MM.1S (cell line): ENCODE measurements at regions not wholly inside any gene's neighbourhood (a gene's known extent, or its start where the extent isn't known, plus 50 kb on each side); places are given as distances from the start of the nearest gene placed in this dataset.

ENCODE experiments used
- CTCF ChIP-seq: fragments of 300-600 bp; sonication (generic); IDR thresholded peaks from 2 replicates; pipeline ENCODE4 v1.5.1; 2016; ENCODE audit warnings: antibody characterized with exemption, low read length, mixed read lengths
- EZH2 ChIP-seq: fragments of 300-600 bp; sonication (generic); optimal IDR thresholded peaks from 2 replicates; pipeline ENCODE3; 2017; ENCODE audit warnings: low read depth, mild to moderate bottlenecking, antibody characterized with exemption, low read length, mixed read lengths
- EZH2phosphoT487 ChIP-seq: fragments of 300-600 bp; sonication (generic); IDR thresholded peaks from 2 replicates; pipeline ENCODE4 v1.6.1; 2018; ENCODE audit warnings: antibody characterized with exemption, low read length

GRCh38 chr12:24553259-24553658, 395.6 kb downstream of the BCAT1 start:
- TF ChIP-seq CTCF (no peak), EZH2phosphoT487 (no peak), EZH2 (no peak)
